ENCODE measurements at regions not wholly inside any gene's neighbourhood (a gene's known extent, or its start where the extent isn't known, plus 50 kb on each side); places are given as distances from the start of the nearest gene placed in this dataset.

DNA sequence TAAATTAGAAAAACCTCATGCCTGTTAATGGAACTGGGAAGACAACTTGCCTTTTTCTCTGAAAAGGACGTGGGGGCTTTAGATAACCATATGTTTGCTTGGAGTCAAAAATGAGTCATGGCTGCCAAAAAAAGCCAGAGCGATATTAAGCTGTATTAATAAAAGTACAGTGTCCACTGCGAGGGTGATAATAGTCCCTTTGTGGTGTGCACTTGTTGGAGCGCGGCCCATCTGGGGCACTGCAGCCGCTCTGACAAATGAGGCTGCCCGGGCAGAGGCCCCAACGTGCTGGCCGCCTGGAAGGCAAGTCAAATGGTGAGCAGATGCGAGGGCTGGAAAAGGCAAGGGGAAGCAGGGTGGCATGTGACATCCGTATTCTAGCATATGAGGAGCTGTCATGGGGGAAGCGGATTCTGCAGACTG is 103.3 kb upstream of the NCK2 start:
- H3K9me2 ChIP-seq (ENCODE audit: insufficient read depth): no peaks in the 10 kb centered on the region
- no peak overlapping the region for H3K4me3 ChIP-seq
- DNase-seq: no peak
- peaks cover 16% of the 10 kb centered on the region; the same call in 1 of the 2 replicates for H3K27me3 ChIP-seq (replicated peaks; ENCODE audit: insufficient read depth)
- H2AFZ ChIP-seq: no peak overlapping the region
- WGBS, 2 experiments (ENCODE audit: low coverage in 1 of 2, low lambda C conversion rate in 2 of 2, missing lambda C conversion rate in 2 of 2): 6 to 10% methylated on average over 12 of the region's 12 CpGs
- no peaks in the 10 kb centered on the region for H3K9me3 ChIP-seq (ENCODE audit: low read depth)
- H3K9ac ChIP-seq: no peak overlapping the region
- no peaks in the 10 kb centered on the region for H3K36me3 ChIP-seq (ENCODE audit: low read depth)
- H3K4me1 ChIP-seq (ENCODE audit: insufficient read depth): peaks cover 10% of the 10 kb centered on the region; the same call in 1 of the 2 replicates
- no peaks in the 10 kb centered on the region for H4K20me1 ChIP-seq (ENCODE audit: insufficient read depth)
- no peak overlapping the region for H3K4me2 ChIP-seq (ENCODE audit: unreplicated experiment)
- TF ChIP-seq EZH2 (IDR thresholded peaks at IDR 0.05; ENCODE audit: insufficient read depth, poor library complexity, severe bottlenecking) (no peak), EZH2phosphoT487 (IDR thresholded peaks at IDR 0.05; ENCODE audit: insufficient read depth, low read depth) (no peak)
- in situ Hi-C loops (cut with MboI): no loop called here
- H3F3A ChIP-seq (ENCODE audit: insufficient read depth): peaks cover 5% of the 10 kb centered on the region; the same call in 1 of the 2 replicates
- H3K79me2 ChIP-seq (ENCODE audit: insufficient read depth): no peaks in the 10 kb centered on the region
- H3K27ac ChIP-seq: no peak overlapping the region

DNA sequence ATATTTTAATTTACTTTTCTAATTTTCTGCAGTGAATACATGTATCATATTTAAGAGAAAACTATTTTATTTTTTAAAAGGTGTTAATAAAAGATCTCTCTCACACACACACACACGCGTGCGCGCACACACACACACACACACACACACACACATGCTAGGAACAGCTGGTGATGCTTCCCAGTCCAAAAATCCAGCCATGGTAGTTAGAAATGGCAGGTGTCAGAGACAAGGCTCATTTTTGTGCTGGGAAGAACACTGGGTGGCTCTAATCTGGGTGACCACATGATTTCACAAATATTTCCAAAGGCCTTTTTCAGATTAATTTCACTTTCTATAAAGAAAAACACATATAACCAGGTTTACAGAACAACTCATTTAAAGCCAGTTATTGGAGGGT is 104.5 kb upstream of the NCK2 start:
- 62 to 71% methylated on average over 4 of the region's 4 CpGs for WGBS, 2 experiments (ENCODE audit: low coverage in 1 of 2, low lambda C conversion rate in 2 of 2, missing lambda C conversion rate in 2 of 2)
- Histone ChIP-seq H3K79me2 (ENCODE audit: insufficient read depth) (no peaks in the 10 kb centered on the region), H3F3A (ENCODE audit: insufficient read depth) (peaks cover 5% of the 10 kb centered on the region; the same call in 1 of the 2 replicates), H3K27me3 (replicated peaks; ENCODE audit: insufficient read depth) (peaks cover 20% of the 10 kb centered on the region; the same call in 1 of the 2 replicates), H3K9me2 (ENCODE audit: insufficient read depth) (no peaks in the 10 kb centered on the region), H3K4me2 (ENCODE audit: unreplicated experiment) (no peak overlapping the region), H3K9ac (no peak overlapping the region), H4K20me1 (ENCODE audit: insufficient read depth) (no peaks in the 10 kb centered on the region), H3K4me1 (ENCODE audit: insufficient read depth) (peaks cover 10% of the 10 kb centered on the region; the same call in 1 of the 2 replicates), H2AFZ (no peak overlapping the region), H3K9me3 (ENCODE audit: low read depth) (no peaks in the 10 kb centered on the region), H3K4me3 (no peak overlapping the region), H3K27ac (no peak overlapping the region), H3K36me3 (ENCODE audit: low read depth) (no peaks in the 10 kb centered on the region)
- no peak for DNase-seq
- in situ Hi-C loops (cut with MboI): no loop called here
- TF ChIP-seq EZH2 (IDR thresholded peaks at IDR 0.05; ENCODE audit: insufficient read depth, poor library complexity, severe bottlenecking) (no peak), EZH2phosphoT487 (IDR thresholded peaks at IDR 0.05; ENCODE audit: insufficient read depth, low read depth) (no peak)

GRCh38 chr2:105636109-105636740 is 108.5 kb upstream of the NCK2 start:
- Histone ChIP-seq H2AFZ (no peak overlapping the region), H3F3A (ENCODE audit: insufficient read depth) (no peaks in the 10 kb centered on the region), H3K27ac (no peak overlapping the region), H3K9me3 (ENCODE audit: low read depth) (no peaks in the 10 kb centered on the region), H3K9ac (no peak overlapping the region), H3K9me2 (ENCODE audit: insufficient read depth) (no peaks in the 10 kb centered on the region), H3K36me3 (ENCODE audit: low read depth) (no peaks in the 10 kb centered on the region), H3K4me2 (ENCODE audit: unreplicated experiment) (no peak overlapping the region), H3K79me2 (ENCODE audit: insufficient read depth) (no peaks in the 10 kb centered on the region), H4K20me1 (ENCODE audit: insufficient read depth) (no peaks in the 10 kb centered on the region), H3K4me1 (ENCODE audit: insufficient read depth) (no peaks in the 10 kb centered on the region), H3K27me3 (replicated peaks; ENCODE audit: insufficient read depth) (peaks cover 32% of the 10 kb centered on the region), H3K4me3 (no peak overlapping the region)
- TF ChIP-seq EZH2 (IDR thresholded peaks at IDR 0.05; ENCODE audit: insufficient read depth, poor library complexity, severe bottlenecking) (no peak), EZH2phosphoT487 (IDR thresholded peaks at IDR 0.05; ENCODE audit: insufficient read depth, low read depth) (no peak)
- 38 to 50% methylated on average over 8 of the region's 8 CpGs for WGBS, 2 experiments (ENCODE audit: low coverage in 1 of 2, low lambda C conversion rate in 2 of 2, missing lambda C conversion rate in 2 of 2)
- in situ Hi-C loops (cut with MboI): no loop called here
- no peak for DNase-seq

DNA sequence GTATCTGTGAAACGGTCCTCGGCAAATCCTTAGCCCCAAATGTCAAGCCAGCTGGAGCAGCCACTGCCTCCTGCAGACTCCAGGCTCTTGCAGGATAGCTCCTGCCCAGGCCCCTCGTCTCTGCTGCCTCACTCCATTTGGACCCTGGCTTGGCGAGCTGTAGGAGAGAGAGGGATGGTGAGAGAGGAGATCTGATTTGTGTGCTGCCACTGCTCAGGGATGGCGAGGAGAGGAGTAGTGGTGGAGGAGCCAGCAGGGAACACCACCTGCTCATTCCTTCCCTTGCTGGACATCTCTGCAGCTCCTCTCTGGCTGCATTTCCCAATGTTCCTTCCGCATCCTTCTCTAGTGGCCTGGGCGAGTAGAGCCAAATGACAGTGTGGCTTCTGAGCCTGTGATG is 109.1 kb upstream of the NCK2 start:
- H3K27me3 ChIP-seq (replicated peaks; ENCODE audit: insufficient read depth): peaks cover 36% of the 10 kb centered on the region
- H3F3A ChIP-seq (ENCODE audit: insufficient read depth): no peaks in the 10 kb centered on the region

More for the DNA sequence above, 109.1 kb upstream of the NCK2 start:
- H4K20me1 ChIP-seq (ENCODE audit: insufficient read depth): no peaks in the 10 kb centered on the region
- no peaks in the 10 kb centered on the region for H3K9me2 ChIP-seq (ENCODE audit: insufficient read depth)
- no peak for DNase-seq
- TF ChIP-seq EZH2phosphoT487 (IDR thresholded peaks at IDR 0.05; ENCODE audit: insufficient read depth, low read depth) (no peak), EZH2 (IDR thresholded peaks at IDR 0.05; ENCODE audit: insufficient read depth, poor library complexity, severe bottlenecking) (no peak)
- no peak overlapping the region for H3K27ac ChIP-seq
- no peak overlapping the region for H2AFZ ChIP-seq
- 42 to 53% methylated on average over 7 of the region's 7 CpGs for WGBS, 2 experiments (ENCODE audit: low coverage in 1 of 2, low lambda C conversion rate in 2 of 2, missing lambda C conversion rate in 2 of 2)
- in situ Hi-C loops (cut with MboI): no loop called here
- no peak overlapping the region for H3K9ac ChIP-seq
- H3K4me2 ChIP-seq (ENCODE audit: unreplicated experiment): no peak overlapping the region
- no peaks in the 10 kb centered on the region for H3K4me1 ChIP-seq (ENCODE audit: insufficient read depth)
- H3K79me2 ChIP-seq (ENCODE audit: insufficient read depth): no peaks in the 10 kb centered on the region
- no peaks in the 10 kb centered on the region for H3K9me3 ChIP-seq (ENCODE audit: low read depth)
- no peaks in the 10 kb centered on the region for H3K36me3 ChIP-seq (ENCODE audit: low read depth)
- no peak overlapping the region for H3K4me3 ChIP-seq
